Endothelial cell of umbilical vein (primary cell): ENCODE measurements at regions not wholly inside any gene's neighbourhood (a gene's known extent, or its start where the extent isn't known, plus 50 kb on each side); places are given as distances from the start of the nearest gene placed in this dataset.

Experiments
- FOS ChIP-seq: IDR thresholded peaks from 2 replicates; pipeline ENCODE4 v1.6.1; 2011; ENCODE audit warnings: mild to moderate bottlenecking, low read length, moderate library complexity, borderline replicate concordance; ENCODE audit not compliant: insufficient read depth
- JUN ChIP-seq: IDR thresholded peaks from 2 replicates; pipeline ENCODE4 v1.6.1; 2011; ENCODE audit warnings: borderline replicate concordance, low read depth; ENCODE audit not compliant: insufficient read length, insufficient read depth
- MYC ChIP-seq: IDR thresholded peaks from one replicate; pipeline ENCODE4 v1.6.1; 2011; ENCODE audit warnings: mild to moderate bottlenecking, low read depth, low read length
- POLR2A ChIP-seq: IDR thresholded peaks from 2 replicates; pipeline ENCODE4 v1.6.1; 2012; ENCODE audit warnings: low read depth, mild to moderate bottlenecking, control low read depth, low read length
- POLR2AphosphoS5 ChIP-seq: IDR thresholded peaks from 2 replicates; pipeline ENCODE4 v1.6.1; 2012; ENCODE audit warnings: low read depth, mild to moderate bottlenecking, control low read depth, low read length, moderate library complexity; ENCODE audit not compliant: insufficient read depth
- TF ChIP-seq, protein P1 (sequence below), 2 donors: IDR thresholded peaks; 1 replicate in 1 of 2; 2 replicates in 1 of 2; pipeline ENCODE4 v1.5.1; 2011; ENCODE audit warnings: low read length in 2 of 2, mild to moderate bottlenecking in 2 of 2, moderate library complexity in 2 of 2, control low read depth in 1 of 2, inconsistent platforms in 1 of 2, low read depth in 1 of 2; ENCODE audit not compliant: insufficient read depth in 1 of 2; ENCODE audit errors: extremely low read depth in 1 of 2
- TF ChIP-seq, protein P2 (sequence below): IDR thresholded peaks from 2 replicates; pipeline ENCODE4 v1.6.1; 2011; ENCODE audit not compliant: insufficient read depth, insufficient read length

GRCh38 chrX:16223385-16223784, 56.1 kb downstream of the MAGEB17 start:
- TF ChIP-seq, protein P1, sequence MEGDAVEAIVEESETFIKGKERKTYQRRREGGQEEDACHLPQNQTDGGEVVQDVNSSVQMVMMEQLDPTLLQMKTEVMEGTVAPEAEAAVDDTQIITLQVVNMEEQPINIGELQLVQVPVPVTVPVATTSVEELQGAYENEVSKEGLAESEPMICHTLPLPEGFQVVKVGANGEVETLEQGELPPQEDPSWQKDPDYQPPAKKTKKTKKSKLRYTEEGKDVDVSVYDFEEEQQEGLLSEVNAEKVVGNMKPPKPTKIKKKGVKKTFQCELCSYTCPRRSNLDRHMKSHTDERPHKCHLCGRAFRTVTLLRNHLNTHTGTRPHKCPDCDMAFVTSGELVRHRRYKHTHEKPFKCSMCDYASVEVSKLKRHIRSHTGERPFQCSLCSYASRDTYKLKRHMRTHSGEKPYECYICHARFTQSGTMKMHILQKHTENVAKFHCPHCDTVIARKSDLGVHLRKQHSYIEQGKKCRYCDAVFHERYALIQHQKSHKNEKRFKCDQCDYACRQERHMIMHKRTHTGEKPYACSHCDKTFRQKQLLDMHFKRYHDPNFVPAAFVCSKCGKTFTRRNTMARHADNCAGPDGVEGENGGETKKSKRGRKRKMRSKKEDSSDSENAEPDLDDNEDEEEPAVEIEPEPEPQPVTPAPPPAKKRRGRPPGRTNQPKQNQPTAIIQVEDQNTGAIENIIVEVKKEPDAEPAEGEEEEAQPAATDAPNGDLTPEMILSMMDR (IDR thresholded peaks at IDR 0.05; ENCODE audit: extremely low read depth in 1 of 2, insufficient read depth in 1 of 2, low read depth in 1 of 2, low read length in 2 of 2): no peak
- TF ChIP-seq, protein P2, sequence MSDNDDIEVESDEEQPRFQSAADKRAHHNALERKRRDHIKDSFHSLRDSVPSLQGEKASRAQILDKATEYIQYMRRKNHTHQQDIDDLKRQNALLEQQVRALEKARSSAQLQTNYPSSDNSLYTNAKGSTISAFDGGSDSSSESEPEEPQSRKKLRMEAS: no peak
- no peak for TF ChIP-seq POLR2AphosphoS5
- no peak for TF ChIP-seq JUN
- TF ChIP-seq FOS: no peak
- TF ChIP-seq POLR2A: no peak
- TF ChIP-seq MYC: no peak
